ENCODE measurements at regions not wholly inside any gene's neighbourhood (a gene's known extent, or its start where the extent isn't known, plus 50 kb on each side); places are given as distances from the start of the nearest gene placed in this dataset.

DNA sequence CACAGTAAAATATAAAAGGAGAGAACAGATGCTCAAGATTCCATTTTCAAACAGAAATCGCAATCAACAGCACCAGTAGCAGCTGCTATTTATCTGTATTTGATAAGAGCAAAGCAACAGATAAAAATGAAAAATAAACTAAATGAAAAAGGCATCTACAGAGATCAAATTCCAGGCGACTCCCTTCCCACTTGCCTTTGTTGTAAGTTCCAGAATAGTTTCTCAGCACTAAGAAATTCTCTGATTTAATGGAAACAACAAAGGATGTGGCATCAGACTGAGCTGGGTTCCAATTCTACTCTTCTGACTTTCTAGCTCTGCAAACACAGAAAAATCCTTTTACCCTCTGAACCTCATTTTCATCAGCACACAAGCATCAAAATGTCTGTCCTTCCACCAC lies 110.8 kb upstream of the MME start:
- Mint-ChIP-seq H3K4me1 (peaks cover 5% of the 10 kb centered on the region; the same call in 1 of the 2 replicates), H3K27me3 (ENCODE audit: low read depth) (no peaks in the 10 kb centered on the region), H3K9me3 (no peaks in the 10 kb centered on the region), H3K27ac (no peak overlapping the region), H3K36me3 (no peaks in the 10 kb centered on the region), H3K4me3 (no peak overlapping the region)
- TF ChIP-seq, protein P1, sequence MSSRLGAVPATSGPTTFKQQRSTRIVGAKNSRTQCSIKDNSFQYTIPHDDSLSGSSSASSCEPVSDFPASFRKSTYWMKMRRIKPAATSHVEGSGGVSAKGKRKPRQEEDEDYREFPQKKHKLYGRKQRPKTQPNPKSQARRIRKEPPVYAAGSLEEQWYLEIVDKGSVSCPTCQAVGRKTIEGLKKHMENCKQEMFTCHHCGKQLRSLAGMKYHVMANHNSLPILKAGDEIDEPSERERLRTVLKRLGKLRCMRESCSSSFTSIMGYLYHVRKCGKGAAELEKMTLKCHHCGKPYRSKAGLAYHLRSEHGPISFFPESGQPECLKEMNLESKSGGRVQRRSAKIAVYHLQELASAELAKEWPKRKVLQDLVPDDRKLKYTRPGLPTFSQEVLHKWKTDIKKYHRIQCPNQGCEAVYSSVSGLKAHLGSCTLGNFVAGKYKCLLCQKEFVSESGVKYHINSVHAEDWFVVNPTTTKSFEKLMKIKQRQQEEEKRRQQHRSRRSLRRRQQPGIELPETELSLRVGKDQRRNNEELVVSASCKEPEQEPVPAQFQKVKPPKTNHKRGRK (CRISPR knock-in tag; IDR thresholded peaks at IDR 0.05; ENCODE audit: borderline replicate concordance), result no peak
- TF ChIP-seq NFYB (CRISPR knock-in tag; conservative IDR thresholded peaks at IDR 0.05; ENCODE audit: low read depth) (no peak), PRRX2 (CRISPR knock-in tag; IDR thresholded peaks at IDR 0.05) (no peak), TEAD1 (CRISPR knock-in tag; IDR thresholded peaks at IDR 0.05) (no peak), ZBTB21 (CRISPR knock-in tag; IDR thresholded peaks at IDR 0.05; ENCODE audit: borderline replicate concordance) (no peak), SP1 (CRISPR knock-in tag; conservative IDR thresholded peaks at IDR 0.05) (no peak), FOXP1 (CRISPR knock-in tag; IDR thresholded peaks at IDR 0.05; ENCODE audit: borderline replicate concordance) (no peak), ZNF121 (CRISPR knock-in tag; IDR thresholded peaks at IDR 0.05) (no peak), ATF1 (CRISPR knock-in tag; IDR thresholded peaks at IDR 0.05) (no peak), NR2C2 (CRISPR knock-in tag; IDR thresholded peaks at IDR 0.05) (no peak), TEAD4 (CRISPR knock-in tag; IDR thresholded peaks at IDR 0.05) (no peak), SMAD3 (CRISPR knock-in tag; IDR thresholded peaks at IDR 0.05; ENCODE audit: borderline replicate concordance) (no peak), JAZF1 (CRISPR knock-in tag; IDR thresholded peaks at IDR 0.05) (no peak)
- TF ChIP-seq, protein P2, sequence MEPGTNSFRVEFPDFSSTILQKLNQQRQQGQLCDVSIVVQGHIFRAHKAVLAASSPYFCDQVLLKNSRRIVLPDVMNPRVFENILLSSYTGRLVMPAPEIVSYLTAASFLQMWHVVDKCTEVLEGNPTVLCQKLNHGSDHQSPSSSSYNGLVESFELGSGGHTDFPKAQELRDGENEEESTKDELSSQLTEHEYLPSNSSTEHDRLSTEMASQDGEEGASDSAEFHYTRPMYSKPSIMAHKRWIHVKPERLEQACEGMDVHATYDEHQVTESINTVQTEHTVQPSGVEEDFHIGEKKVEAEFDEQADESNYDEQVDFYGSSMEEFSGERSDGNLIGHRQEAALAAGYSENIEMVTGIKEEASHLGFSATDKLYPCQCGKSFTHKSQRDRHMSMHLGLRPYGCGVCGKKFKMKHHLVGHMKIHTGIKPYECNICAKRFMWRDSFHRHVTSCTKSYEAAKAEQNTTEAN (CRISPR knock-in tag; IDR thresholded peaks at IDR 0.05), result no peak
- TF ChIP-seq, protein P3, sequence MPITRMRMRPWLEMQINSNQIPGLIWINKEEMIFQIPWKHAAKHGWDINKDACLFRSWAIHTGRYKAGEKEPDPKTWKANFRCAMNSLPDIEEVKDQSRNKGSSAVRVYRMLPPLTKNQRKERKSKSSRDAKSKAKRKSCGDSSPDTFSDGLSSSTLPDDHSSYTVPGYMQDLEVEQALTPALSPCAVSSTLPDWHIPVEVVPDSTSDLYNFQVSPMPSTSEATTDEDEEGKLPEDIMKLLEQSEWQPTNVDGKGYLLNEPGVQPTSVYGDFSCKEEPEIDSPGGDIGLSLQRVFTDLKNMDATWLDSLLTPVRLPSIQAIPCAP (CRISPR knock-in tag; IDR thresholded peaks at IDR 0.05), result no peak
- TF ChIP-seq, protein P4, sequence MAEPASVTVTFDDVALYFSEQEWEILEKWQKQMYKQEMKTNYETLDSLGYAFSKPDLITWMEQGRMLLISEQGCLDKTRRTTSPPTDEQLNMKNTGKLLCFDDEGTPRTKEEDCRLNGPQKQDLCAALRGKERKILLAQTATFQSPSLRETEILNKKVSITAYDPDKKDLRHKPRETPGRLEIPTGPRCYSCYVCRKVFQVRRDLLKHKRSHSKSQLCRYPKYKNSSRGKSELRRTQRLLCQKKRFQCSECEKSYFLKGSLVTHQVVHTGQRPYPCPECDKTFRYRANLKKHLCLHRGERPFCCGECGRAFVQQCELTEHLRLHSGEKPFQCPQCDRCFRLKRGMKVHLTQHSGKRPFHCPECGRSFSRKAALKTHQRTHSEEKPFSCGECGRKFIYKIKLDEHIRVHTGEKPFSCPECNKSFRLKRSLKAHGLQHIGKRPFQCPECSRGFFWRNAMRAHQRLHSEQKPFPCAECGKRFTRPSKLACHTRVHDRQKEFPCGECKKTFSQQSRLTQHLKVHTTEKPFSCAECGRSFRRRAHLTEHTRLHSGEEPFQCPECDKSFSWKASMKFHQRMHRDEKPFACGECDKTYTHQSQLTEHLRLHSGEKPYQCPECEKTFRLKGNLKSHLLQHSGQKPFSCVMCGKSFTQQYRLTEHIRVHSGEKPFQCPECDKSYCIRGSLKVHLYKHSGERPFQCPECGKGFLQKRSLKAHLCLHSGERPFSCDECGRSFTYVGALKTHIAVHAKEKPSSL (CRISPR knock-in tag; conservative IDR thresholded peaks at IDR 0.05), result no peak
- TF ChIP-seq, protein P5, sequence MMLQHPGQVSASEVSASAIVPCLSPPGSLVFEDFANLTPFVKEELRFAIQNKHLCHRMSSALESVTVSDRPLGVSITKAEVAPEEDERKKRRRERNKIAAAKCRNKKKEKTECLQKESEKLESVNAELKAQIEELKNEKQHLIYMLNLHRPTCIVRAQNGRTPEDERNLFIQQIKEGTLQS (CRISPR knock-in tag; conservative IDR thresholded peaks at IDR 0.05), result no peak
- TF ChIP-seq, protein P6, sequence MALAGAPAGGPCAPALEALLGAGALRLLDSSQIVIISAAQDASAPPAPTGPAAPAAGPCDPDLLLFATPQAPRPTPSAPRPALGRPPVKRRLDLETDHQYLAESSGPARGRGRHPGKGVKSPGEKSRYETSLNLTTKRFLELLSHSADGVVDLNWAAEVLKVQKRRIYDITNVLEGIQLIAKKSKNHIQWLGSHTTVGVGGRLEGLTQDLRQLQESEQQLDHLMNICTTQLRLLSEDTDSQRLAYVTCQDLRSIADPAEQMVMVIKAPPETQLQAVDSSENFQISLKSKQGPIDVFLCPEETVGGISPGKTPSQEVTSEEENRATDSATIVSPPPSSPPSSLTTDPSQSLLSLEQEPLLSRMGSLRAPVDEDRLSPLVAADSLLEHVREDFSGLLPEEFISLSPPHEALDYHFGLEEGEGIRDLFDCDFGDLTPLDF (CRISPR knock-in tag; IDR thresholded peaks at IDR 0.05), result no peak
- ATAC-seq, result no peak
- ChIA-PET CTCF (no interaction called here), POLR2A (no interaction called here)
- no peak for DNase-seq (ENCODE audit: low spot score)

DNA sequence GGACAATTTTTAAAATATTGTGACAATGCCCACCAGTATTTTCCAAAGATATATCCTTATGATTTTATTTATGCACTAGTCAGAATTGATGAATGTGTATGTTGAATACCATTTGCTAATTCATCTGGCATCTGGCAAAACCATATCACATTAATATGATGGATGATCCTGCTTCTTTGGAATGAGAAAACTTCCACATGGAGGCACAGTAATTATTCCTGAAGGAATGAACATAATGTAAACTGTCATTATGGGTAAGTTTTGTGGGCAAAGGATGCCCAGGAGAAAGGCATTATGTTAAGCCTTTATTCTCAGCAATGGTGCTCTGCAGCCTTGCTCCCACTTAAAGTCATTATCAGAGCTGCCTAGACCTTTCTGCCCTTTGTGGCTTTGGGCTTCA lies 113.0 kb upstream of the MME start:
- POLR2A ChIA-PET, result no interaction called here
- ATAC-seq (no peak), DNase-seq (ENCODE audit: low spot score) (no peak)
- Mint-ChIP-seq H3K9me3 (no peaks in the 10 kb centered on the region), H3K4me1 (peaks cover 5% of the 10 kb centered on the region; the same call in 1 of the 2 replicates), H3K27me3 (ENCODE audit: low read depth) (no peaks in the 10 kb centered on the region), H3K4me3 (no peak overlapping the region), H3K27ac (no peak overlapping the region), H3K36me3 (no peaks in the 10 kb centered on the region)
- CTCF ChIA-PET, result no interaction called here
- TF ChIP-seq ELF4 (CRISPR knock-in tag; IDR thresholded peaks at IDR 0.05; ENCODE audit: low read depth), result no peak
- TF ChIP-seq, protein P7, sequence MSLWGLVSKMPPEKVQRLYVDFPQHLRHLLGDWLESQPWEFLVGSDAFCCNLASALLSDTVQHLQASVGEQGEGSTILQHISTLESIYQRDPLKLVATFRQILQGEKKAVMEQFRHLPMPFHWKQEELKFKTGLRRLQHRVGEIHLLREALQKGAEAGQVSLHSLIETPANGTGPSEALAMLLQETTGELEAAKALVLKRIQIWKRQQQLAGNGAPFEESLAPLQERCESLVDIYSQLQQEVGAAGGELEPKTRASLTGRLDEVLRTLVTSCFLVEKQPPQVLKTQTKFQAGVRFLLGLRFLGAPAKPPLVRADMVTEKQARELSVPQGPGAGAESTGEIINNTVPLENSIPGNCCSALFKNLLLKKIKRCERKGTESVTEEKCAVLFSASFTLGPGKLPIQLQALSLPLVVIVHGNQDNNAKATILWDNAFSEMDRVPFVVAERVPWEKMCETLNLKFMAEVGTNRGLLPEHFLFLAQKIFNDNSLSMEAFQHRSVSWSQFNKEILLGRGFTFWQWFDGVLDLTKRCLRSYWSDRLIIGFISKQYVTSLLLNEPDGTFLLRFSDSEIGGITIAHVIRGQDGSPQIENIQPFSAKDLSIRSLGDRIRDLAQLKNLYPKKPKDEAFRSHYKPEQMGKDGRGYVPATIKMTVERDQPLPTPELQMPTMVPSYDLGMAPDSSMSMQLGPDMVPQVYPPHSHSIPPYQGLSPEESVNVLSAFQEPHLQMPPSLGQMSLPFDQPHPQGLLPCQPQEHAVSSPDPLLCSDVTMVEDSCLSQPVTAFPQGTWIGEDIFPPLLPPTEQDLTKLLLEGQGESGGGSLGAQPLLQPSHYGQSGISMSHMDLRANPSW (CRISPR knock-in tag; conservative IDR thresholded peaks at IDR 0.05; ENCODE audit: low read depth), result no peak
- TF ChIP-seq RELA (CRISPR knock-in tag; IDR thresholded peaks at IDR 0.05; ENCODE audit: borderline replicate concordance), result no peak
- TF ChIP-seq SMAD4 (CRISPR knock-in tag; IDR thresholded peaks at IDR 0.05), result no peak
- no peak for TF ChIP-seq TP53 (CRISPR knock-in tag; IDR thresholded peaks at IDR 0.05)
- no peak for TF ChIP-seq ZBTB21 (CRISPR knock-in tag; IDR thresholded peaks at IDR 0.05; ENCODE audit: borderline replicate concordance)
- TF ChIP-seq ZNF416 (CRISPR knock-in tag; IDR thresholded peaks at IDR 0.05), result no peak
- TF ChIP-seq, protein P8, sequence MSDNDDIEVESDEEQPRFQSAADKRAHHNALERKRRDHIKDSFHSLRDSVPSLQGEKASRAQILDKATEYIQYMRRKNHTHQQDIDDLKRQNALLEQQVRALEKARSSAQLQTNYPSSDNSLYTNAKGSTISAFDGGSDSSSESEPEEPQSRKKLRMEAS (CRISPR knock-in tag; IDR thresholded peaks at IDR 0.05), result no peak
- no peak for TF ChIP-seq EMX1 (CRISPR knock-in tag; IDR thresholded peaks at IDR 0.05)
- TF ChIP-seq, protein P5 (CRISPR knock-in tag; conservative IDR thresholded peaks at IDR 0.05), result no peak
- no peak for TF ChIP-seq ATF1 (CRISPR knock-in tag; IDR thresholded peaks at IDR 0.05)

All from WTC11 (cell line).